Left renal cortex interstitium (tissue), 4 donors: ENCODE measurements at regions not wholly inside any gene's neighbourhood (a gene's known extent, or its start where the extent isn't known, plus 50 kb on each side); places are given as distances from the start of the nearest gene placed in this dataset.
"Not testable (repeated sequence)": the region's sequence is repeated elsewhere in the genome, so short reads cannot be mapped to it uniquely, and the experiment has no call there.

ENCODE experiments used
- DNase-seq, 4 donors: peaks; one replicate each; pipeline ENCODE4 v3.0.0-alpha.2; 2013; ENCODE audit warnings: low read depth in 4 of 4, low spot score in 2 of 4, missing footprints in 1 of 4

DNA sequence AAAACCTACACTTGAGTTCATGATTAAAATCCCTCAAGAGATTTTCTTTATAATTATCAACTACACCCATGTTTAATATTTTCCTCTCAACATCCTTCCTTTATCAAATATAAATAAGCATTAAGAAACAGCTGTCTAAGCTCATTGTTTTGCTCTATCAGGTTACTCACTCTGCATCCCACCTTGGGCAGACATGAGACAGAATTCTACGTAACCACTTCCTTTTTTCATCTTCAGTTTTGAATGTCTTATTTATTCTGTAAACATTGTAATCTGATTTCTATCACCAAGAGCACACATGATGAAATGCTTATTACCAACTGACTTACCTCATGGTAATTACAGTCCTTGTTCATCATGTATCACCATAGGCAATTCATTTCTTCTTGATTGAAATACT, 1256.6 kb upstream of the ATXN8OS start:
- DNase-seq = no peak

DNA sequence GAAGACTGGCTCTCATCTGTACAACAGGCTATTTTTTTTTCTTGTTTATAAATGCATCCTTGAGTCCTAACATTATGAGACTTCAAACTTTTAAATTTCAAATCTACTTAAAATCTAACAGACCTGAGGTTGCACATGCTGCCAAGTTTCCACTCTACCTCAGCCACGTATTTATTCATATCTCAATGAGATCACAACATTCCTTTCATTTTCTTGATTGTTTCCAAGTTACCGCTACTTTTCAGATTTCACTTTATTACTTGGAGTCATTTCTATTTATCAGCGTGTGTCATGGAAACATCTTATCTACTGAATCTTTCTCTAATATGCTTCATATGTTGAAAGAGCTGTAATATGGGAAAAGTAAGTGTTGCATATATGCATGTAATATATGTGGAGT, 1257.5 kb upstream of the ATXN8OS start:
- DNase-seq = no peak

GRCh38 chr13:68846663-68847062, 1261.0 kb upstream of the ATXN8OS start:
- DNase-seq = no peak

- no peak for DNase-seq
Observed at GRCh38 chr13:68834375-68834774, 1273.3 kb upstream of the ATXN8OS start.

DNA sequence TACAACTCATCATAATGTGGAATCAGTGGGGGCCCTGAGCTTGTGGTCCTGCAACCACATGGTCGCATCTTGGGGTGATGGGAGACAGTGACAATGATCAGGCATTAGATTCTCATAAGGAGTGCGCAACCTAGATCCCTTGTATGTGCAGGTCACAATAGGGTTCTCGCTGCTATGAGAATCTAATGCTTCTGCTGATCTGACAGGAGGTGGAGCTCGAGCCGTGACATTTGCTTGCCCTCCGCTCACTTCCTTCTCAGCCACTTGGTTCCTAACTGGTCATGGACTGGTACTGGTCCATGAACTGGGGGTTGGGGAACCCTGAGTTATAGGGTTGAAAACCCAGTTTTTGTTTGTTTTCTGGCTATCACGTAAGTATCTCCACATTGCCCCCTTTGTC, 1290.9 kb upstream of the ATXN8OS start:
- DNase-seq = no peak

DNA sequence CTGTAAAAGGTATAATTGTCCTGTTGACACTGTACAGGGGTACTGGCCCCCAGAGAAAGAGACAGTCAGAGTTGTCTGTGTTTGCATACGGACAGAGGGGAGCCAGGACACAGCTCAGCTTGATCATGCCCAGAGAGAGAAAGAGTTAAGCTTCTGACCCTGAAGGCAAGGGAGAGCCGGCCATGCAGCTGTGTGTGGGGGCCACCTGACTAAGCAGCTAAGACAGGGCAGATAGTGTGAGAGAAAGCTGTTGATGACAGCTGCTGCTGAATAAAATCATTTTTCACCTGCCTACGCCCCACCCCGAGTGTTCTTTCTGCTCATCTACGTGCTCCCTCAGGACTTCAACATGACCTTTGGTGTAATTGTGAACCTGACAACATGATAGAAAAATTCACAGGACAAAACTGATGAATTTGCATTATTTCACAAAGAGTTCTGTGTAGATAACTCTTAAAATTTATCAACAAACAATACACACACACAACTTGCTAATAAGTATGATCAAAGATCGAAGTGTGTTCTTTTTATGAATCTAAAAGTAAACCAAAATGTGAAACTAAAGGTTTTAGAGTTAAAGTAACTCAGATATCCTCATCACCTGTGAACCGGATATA, 1294.3 kb upstream of the ATXN8OS start:
- no peak for DNase-seq

DNA sequence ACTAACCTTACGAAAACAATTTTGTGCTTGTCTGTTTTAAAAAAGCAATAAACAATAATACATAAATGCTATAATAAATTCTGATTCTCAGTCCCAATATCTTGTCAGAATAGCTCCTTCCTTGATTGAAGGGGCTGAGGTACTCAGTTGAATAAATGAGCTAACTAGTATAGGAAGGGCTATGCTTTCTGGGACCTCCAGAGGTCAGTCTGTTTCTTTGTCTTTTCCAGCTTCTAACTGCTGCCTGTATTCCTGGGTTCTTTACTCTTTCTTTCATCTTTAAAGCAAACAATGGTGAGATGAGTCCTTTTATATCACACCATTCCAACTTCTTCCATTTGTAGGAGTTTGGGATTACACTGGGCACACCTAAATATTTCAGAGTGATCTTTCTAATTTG, 1297.0 kb upstream of the ATXN8OS start:
- no peak for DNase-seq

DNA sequence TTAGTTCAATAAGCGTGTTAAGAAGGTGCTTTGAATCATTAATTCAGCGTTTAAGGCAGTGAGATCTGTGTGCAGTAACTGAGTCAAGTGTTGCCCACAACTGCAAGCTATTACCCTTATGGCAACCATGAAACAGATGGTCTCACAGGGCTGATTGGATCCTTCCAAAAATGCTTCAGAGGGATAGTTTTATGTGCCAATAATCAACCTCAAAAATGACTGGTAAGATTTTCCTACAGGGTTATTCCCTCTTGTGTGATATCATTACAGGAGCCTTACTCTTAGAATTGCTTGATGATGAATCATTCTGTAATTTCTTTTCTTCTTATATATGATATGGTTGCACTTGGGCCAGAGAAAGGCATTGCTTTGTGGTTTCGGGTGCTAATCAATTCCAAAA, 1299.2 kb upstream of the ATXN8OS start:
- DNase-seq = no peak

DNA sequence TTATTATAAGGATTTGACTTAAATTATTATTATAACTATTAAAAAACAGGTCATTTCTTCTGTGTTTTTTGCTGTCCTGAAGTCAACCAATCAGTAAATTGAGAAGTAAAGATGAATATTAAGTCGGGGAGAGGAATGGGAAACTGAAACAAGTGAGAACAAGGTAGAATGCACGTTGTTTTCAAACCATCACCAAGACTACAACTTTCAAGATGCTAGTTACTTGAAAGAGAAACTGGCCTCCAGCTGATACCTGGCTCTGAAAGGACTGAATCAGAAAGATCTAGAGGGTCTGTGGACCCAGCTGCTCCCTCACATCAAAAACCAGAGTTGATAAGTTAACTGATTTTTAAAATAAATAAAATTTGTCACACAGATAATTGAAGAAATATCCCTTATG, 1301.5 kb upstream of the ATXN8OS start:
- no peak for DNase-seq

- DNase-seq = no peak
Observed at GRCh38 chr13:68784275-68784674, 1323.4 kb upstream of the ATXN8OS start.

- no peak for DNase-seq
Observed at GRCh38 chr13:68759617-68760016, 1348.0 kb upstream of the ATXN8OS start.

DNA sequence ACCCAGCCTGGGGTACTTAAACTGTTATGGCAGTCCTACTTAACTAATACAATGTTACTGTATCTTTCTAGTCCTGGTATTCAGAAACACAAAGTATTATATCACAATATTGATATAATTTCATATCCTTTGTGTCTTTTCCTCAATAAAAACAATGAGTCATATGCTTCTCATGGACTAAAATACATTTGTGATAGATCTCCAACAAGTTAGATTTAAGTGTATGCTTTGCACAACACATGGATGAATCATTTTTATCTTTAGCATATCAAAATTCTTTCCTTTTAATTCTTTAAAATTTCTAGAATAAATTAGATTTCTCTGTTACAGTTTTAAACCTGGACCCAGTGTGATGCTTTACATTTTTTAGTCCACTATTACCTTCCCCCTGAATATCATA, 1357.8 kb upstream of the ATXN8OS start:
- DNase-seq = no peak

DNA sequence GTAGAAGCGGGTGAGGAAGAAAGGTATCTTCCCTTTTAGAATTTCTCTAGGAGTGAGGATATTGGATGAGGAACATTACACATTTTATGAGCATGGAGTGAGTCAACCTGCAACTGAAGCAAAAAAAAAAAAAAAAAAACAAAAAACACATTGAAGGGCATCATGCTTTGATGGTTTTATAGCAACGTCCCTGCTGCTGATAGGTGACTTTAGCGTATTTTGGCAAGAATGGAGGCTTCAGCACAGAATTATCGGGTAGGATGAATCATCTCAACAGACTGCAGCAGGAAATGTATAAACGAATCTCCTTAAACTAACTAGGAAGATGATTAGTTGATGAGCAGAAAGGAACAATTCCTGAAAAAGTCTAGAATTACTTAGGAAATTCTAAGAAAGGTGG, 1359.6 kb upstream of the ATXN8OS start:
- no peak for DNase-seq

- DNase-seq = no peak
Observed at GRCh38 chr13:68745502-68745901, 1362.1 kb upstream of the ATXN8OS start.

DNA sequence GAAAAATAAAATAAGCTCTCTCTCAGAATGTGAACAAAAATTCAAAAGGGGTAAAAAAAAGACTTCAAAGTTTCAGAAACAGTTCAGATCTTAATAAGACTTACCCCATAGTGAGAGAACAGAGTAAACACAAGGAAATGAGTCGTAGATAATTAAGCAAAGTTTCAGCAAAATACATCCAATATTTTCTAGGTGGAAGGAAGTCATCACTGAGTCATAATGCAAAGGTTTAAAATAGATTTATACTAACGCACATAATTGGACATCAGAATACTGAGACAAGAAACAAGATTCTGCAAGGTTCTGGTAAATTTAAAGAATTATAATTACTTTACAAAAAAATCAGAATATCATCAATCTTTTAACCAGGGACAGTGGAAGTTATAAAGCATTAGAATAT, 1370.7 kb upstream of the ATXN8OS start:
- no peak for DNase-seq

DNA sequence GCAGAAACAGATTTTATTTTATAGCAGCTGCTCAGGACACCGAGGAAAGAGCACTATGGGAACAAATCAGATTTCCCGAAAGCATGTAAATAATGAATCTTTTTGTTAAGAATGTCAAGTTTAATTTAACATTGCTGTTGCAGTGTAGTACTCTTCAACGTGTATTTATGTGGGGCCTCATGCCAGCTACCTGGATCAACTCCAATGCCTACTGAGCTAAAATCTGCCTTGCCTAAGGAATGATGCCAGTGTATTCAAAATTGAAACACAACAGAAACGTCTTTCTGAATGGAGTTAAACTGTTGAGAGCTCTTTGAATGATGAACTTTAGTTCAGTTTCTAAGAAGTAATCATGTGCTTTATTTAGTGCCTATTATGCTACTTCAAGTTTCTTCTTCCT, 1379.8 kb upstream of the ATXN8OS start:
- no peak for DNase-seq

DNA sequence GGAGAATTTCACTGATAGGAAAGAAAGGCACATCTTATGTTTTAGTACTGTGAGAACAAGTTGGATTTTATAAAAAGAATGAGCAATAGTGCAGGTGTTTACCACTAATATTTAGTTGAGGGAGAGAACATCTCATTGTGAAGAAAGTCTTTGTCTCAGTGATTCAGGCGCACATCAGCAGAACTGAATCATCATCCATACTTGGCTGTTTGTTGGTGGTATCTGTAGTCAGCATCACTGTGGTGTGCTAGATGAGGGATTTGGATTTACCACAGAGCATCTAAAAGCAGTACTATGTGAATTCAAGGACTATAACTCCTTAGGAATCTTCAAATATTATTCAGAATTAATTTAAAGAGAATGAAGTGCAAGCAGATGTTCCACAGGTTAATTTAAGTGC, 1380.5 kb upstream of the ATXN8OS start:
- DNase-seq = no peak

- DNase-seq = no peak
Observed at GRCh38 chr13:68719815-68720214, 1387.8 kb upstream of the ATXN8OS start.

- no peak for DNase-seq
Observed at GRCh38 chr13:68715651-68716050, 1392.0 kb upstream of the ATXN8OS start.

DNA sequence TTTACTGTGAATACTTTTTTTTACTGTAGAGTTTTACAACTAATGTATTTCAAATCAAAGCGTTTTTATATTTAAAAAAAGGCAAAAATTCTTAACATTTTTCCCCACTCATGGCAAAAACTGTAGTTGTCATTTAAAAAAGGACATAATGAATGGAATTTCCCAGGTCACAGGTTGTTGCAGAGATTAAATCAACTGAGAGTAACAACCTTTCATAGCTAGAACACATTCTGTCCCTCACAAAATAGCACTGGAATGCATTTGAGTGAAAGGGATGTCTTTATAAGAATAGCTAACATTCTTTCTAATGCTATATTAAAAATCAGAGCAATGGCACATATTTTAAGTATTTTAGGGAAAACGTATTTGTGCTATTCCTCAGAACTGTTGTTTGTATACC, 1393.3 kb upstream of the ATXN8OS start:
- no peak for DNase-seq

DNA sequence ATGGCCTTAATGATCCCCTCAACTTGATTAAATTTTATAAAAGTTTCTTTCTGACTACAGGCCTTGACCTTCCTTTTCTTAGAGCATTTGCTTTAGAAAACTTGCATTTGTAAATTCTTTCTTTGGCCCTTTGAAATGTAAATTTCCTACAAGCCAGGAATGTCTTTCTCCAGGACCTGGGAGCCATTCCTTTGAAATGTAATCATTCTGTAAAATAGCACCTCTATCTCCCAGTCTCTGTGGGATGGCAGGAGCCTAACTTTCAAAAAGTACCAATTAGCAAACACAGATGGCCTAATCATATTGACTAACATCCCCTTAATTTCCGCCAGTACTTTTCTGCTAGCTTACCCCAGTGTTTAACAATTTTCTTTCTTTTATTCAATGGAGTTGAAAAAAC, 1394.2 kb upstream of the ATXN8OS start:
- DNase-seq = no peak

- DNase-seq = no peak
Observed at GRCh38 chr13:68708336-68708908, 1399.2 kb upstream of the ATXN8OS start.

- DNase-seq = not testable (repeated sequence)
Observed at GRCh38 chr13:68706044-68706443, 1401.6 kb upstream of the ATXN8OS start.
